C4-2B (cell line): ENCODE measurements at regions not wholly inside any gene's neighbourhood (a gene's known extent, or its start where the extent isn't known, plus 50 kb on each side); places are given as distances from the start of the nearest gene placed in this dataset.

Source experiments
- CTCF ChIP-seq: fragments of 450-650 bp; conservative IDR thresholded peaks from 2 replicates; pipeline ENCODE4 v1.5.1; 2017; ENCODE audit warnings: mild to moderate bottlenecking
- ZFX ChIP-seq: fragments of 450-650 bp; IDR thresholded peaks from 2 replicates; pipeline ENCODE4 v1.6.1; 2017

- no peak for TF ChIP-seq CTCF
- no peak for TF ChIP-seq ZFX
Measured at GRCh38 chr4:90061881-90062280, 65.3 kb upstream of the CCSER1 start.
